ENCODE measurements at regions not wholly inside any gene's neighbourhood (a gene's known extent, or its start where the extent isn't known, plus 50 kb on each side); places are given as distances from the start of the nearest gene placed in this dataset.

- no peak overlapping the region for H2BK120ac ChIP-seq (replicated peaks; ENCODE audit: low read depth, low read length)
- no peak overlapping the region for H3K4me3 ChIP-seq (ENCODE audit: extremely low read depth in 1 of 4, insufficient read depth in 2 of 4, low read depth in 3 of 4, low read length in 4 of 4)
- H3K56ac ChIP-seq (replicated peaks; ENCODE audit: insufficient read length, low read depth, low read length) = no peak overlapping the region
- DNase-seq (ENCODE audit: low read depth in 1 of 2, low spot score in 2 of 2) (no peak), FAIRE-seq (no peak)
- H3K79me1 ChIP-seq (ENCODE audit: low read depth, low read length) = no peaks in the 10 kb centered on the region
- no peaks in the 10 kb centered on the region for H3K27me3 ChIP-seq (replicated peaks in 1 of 4; ENCODE audit: control insufficient read depth in 3 of 4, extremely low read depth in 1 of 4, insufficient read depth in 3 of 4, low read length in 3 of 4)
- no peak overlapping the region for H3K14ac ChIP-seq (ENCODE audit: insufficient read length)
- ChIA-PET POLR2A (ENCODE audit: partially characterized antibody) (no interaction called here), CTCF (ENCODE audit: partially characterized antibody) (interaction anchor here (2.1 kb wide), 1 partner anchor 9 kb away, joined by 6 read pairs; no protein-coding TSS in a partner anchor)
- H3K4me2 ChIP-seq (ENCODE audit: insufficient read depth in 1 of 2, low read depth in 2 of 2, low read length in 2 of 2) = no peak overlapping the region
- H3K23ac ChIP-seq (ENCODE audit: insufficient read length) = no peak overlapping the region
- no peak overlapping the region for H4K8ac ChIP-seq (ENCODE audit: extremely low read depth, insufficient read depth, low read length)
- no peak overlapping the region for H3K4ac ChIP-seq (replicated peaks; ENCODE audit: insufficient read length, low read depth, low read length)
- H4K91ac ChIP-seq (replicated peaks; ENCODE audit: insufficient read length, low read length) = no peak overlapping the region
- H2AK5ac ChIP-seq (ENCODE audit: low read depth, low read length) = no peak overlapping the region
- H3K9me3 ChIP-seq (ENCODE audit: insufficient read depth in 2 of 2, low read depth in 1 of 2, low read length in 1 of 2) = 0 out of 4 replicates have a peak, but pooled peaks cover 0 to 2% of the 10 kb centered on the region in 2 experiments
- H2BK15ac ChIP-seq (ENCODE audit: low read length) = no peak overlapping the region
- no peak overlapping the region for H3K9ac ChIP-seq (replicated peaks in 1 of 4; ENCODE audit: extremely low read depth in 1 of 4, low read depth in 3 of 4, low read length in 3 of 4)
- 90% methylated on average over 4 of the region's 4 CpGs; no CpG with 5 or more reads in 1 of the 2 experiments for WGBS, 2 experiments (ENCODE audit: extremely low coverage in 1 of 2, insufficient coverage in 1 of 2, insufficient read length in 1 of 2, insufficient replicate concordance in 2 of 2, low coverage in 1 of 2, low lambda C conversion rate in 2 of 2, missing lambda C conversion rate in 1 of 2)
- H3K4me1 ChIP-seq (replicated peaks in 1 of 4; ENCODE audit: control insufficient read depth in 3 of 4, insufficient read depth in 4 of 4, low read length in 3 of 4) = peaks cover 0 to 3% (median 1%) of the 10 kb centered on the region in 4 experiments; a peak in 2 of 7 replicates
- no peak overlapping the region for H2BK5ac ChIP-seq (ENCODE audit: low read depth, low read length)
- no peak overlapping the region for H2BK12ac ChIP-seq (ENCODE audit: low read depth, low read length)
- no peaks in the 10 kb centered on the region for H3K79me2 ChIP-seq (ENCODE audit: control insufficient read depth in 1 of 2, insufficient read depth in 2 of 2, low read length in 2 of 2)
- no peaks in the 10 kb centered on the region for H3K23me2 ChIP-seq (ENCODE audit: low read depth, low read length)
- H3K18ac ChIP-seq (ENCODE audit: extremely low read depth, low read length) = no peak overlapping the region
- H2AFZ ChIP-seq (ENCODE audit: low read length) = no peak overlapping the region
- no peak overlapping the region for H4K5ac ChIP-seq (ENCODE audit: insufficient read length, low read depth, low read length)
- no peaks in the 10 kb centered on the region for H3K36me3 ChIP-seq (ENCODE audit: control insufficient read depth in 2 of 4, insufficient read depth in 4 of 4, low read length in 3 of 4)
- H3K27ac ChIP-seq (ENCODE audit: low read depth, low read length) = no peak overlapping the region
- H2BK20ac ChIP-seq (ENCODE audit: low read length) = no peak overlapping the region
- no peaks in the 10 kb centered on the region for H4K20me1 ChIP-seq (replicated peaks in 1 of 2; ENCODE audit: control insufficient read depth in 1 of 2, insufficient read depth in 2 of 2, low read length in 2 of 2)
- TF ChIP-seq, protein P1, sequence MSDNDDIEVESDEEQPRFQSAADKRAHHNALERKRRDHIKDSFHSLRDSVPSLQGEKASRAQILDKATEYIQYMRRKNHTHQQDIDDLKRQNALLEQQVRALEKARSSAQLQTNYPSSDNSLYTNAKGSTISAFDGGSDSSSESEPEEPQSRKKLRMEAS (IDR thresholded peaks at IDR 0.05) = no peak
- TF ChIP-seq JUN (IDR thresholded peaks at IDR 0.05; ENCODE audit: low read depth, low read length) (no peak), POU5F1 (IDR thresholded peaks at IDR 0.05; ENCODE audit: low read depth, low read length) (no peak), PHF8 (conservative IDR thresholded peaks at IDR 0.05; ENCODE audit: low read depth, low read length) (no peak), SRF (IDR thresholded peaks at IDR 0.05; ENCODE audit: low read depth, low read length) (no peak), KDM4A (IDR thresholded peaks at IDR 0.05; ENCODE audit: low read depth, low read length, severe bottlenecking) (no peak), CREB1 (IDR thresholded peaks at IDR 0.05) (no peak), EP300 (IDR thresholded peaks at IDR 0.05; ENCODE audit: borderline replicate concordance in 1 of 2, low read depth in 2 of 2, low read length in 2 of 2) (no peak), RFX5 (IDR thresholded peaks at IDR 0.05; ENCODE audit: borderline replicate concordance, low read depth, low read length) (no peak), POLR2A (IDR thresholded peaks at IDR 0.05; ENCODE audit: control extremely low read depth in 1 of 2, low read depth in 2 of 2, low read length in 2 of 2) (no peak)
- TF ChIP-seq, protein P2, sequence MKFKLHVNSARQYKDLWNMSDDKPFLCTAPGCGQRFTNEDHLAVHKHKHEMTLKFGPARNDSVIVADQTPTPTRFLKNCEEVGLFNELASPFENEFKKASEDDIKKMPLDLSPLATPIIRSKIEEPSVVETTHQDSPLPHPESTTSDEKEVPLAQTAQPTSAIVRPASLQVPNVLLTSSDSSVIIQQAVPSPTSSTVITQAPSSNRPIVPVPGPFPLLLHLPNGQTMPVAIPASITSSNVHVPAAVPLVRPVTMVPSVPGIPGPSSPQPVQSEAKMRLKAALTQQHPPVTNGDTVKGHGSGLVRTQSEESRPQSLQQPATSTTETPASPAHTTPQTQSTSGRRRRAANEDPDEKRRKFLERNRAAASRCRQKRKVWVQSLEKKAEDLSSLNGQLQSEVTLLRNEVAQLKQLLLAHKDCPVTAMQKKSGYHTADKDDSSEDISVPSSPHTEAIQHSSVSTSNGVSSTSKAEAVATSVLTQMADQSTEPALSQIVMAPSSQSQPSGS (IDR thresholded peaks at IDR 0.05; ENCODE audit: low read length) = no peak
- TF ChIP-seq, protein P3, sequence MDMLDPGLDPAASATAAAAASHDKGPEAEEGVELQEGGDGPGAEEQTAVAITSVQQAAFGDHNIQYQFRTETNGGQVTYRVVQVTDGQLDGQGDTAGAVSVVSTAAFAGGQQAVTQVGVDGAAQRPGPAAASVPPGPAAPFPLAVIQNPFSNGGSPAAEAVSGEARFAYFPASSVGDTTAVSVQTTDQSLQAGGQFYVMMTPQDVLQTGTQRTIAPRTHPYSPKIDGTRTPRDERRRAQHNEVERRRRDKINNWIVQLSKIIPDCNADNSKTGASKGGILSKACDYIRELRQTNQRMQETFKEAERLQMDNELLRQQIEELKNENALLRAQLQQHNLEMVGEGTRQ (IDR thresholded peaks at IDR 0.05; ENCODE audit: low read length) = no peak
Observed at GRCh38 chr1:96587222-96587621, 134.4 kb upstream of the PTBP2 start.

Data from H1 (cell line).